Tibial artery (tissue), 4 donors: ENCODE measurements at regions not wholly inside any gene's neighbourhood (a gene's known extent, or its start where the extent isn't known, plus 50 kb on each side); places are given as distances from the start of the nearest gene placed in this dataset.

Source experiments
- DNase-seq, 2 donors: peaks; one replicate each; pipeline ENCODE4 v3.0.0-alpha.2; 2019
- H3K27ac ChIP-seq, 2 donors: fragments of 200-600 bp; sonication (generic) in 1 of 2; 1 replicate in 1 of 2; 2 replicates in 1 of 2; pipeline ENCODE4 v1.5.1; 2018 to 2019; ENCODE audit warnings: mild to moderate bottlenecking in 1 of 2
- H3K27me3 ChIP-seq, 2 donors: fragments of 200-600 bp; sonication (generic) in 1 of 2; one replicate each; pipeline versions ENCODE4 v1.5.1 to v1.6.0; 2016 to 2019
- H3K36me3 ChIP-seq, 3 donors: fragments of 200-600 bp; sonication (generic) in 2 of 3; one replicate each; pipeline ENCODE4 v1.5.1; 2016 to 2019; ENCODE audit warnings: mild to moderate bottlenecking in 2 of 3
- H3K4me1 ChIP-seq, 4 donors: fragments of 200-600 bp; sonication (generic) in 2 of 4; 1 replicate in 3 of 4; 2 replicates in 1 of 4; pipeline ENCODE4 v1.5.1; 2016 to 2019
- H3K4me3 ChIP-seq, 2 donors: fragments of 200-600 bp; sonication (generic) in 1 of 2; 1 replicate in 1 of 2; 2 replicates in 1 of 2; pipeline ENCODE4 v1.5.1; 2018 to 2019; ENCODE audit warnings: mild to moderate bottlenecking in 2 of 2
- H3K9me3 ChIP-seq, 3 donors: fragments of 200-600 bp; sonication (generic) in 1 of 3; one replicate each; pipeline ENCODE4 v1.5.1; 2016 to 2019
- CTCF ChIP-seq, 2 experiments: fragments of 200-600 bp in 1 of 2; fragments of 450-650 bp in 1 of 2; IDR thresholded peaks; one replicate each; pipeline ENCODE4 v1.5.1; 2017 to 2019; ENCODE audit warnings: antibody characterized with exemption in 2 of 2, mild to moderate bottlenecking in 1 of 2, moderate library complexity in 1 of 2
- intact Hi-C: fragments of 100-400 bp; cut with DNase I; formaldehyde crosslinking; loops from one replicate; pipeline ENCODE4 v1.15.0; 2023; ENCODE audit warnings: low total_unique reads

DNA sequence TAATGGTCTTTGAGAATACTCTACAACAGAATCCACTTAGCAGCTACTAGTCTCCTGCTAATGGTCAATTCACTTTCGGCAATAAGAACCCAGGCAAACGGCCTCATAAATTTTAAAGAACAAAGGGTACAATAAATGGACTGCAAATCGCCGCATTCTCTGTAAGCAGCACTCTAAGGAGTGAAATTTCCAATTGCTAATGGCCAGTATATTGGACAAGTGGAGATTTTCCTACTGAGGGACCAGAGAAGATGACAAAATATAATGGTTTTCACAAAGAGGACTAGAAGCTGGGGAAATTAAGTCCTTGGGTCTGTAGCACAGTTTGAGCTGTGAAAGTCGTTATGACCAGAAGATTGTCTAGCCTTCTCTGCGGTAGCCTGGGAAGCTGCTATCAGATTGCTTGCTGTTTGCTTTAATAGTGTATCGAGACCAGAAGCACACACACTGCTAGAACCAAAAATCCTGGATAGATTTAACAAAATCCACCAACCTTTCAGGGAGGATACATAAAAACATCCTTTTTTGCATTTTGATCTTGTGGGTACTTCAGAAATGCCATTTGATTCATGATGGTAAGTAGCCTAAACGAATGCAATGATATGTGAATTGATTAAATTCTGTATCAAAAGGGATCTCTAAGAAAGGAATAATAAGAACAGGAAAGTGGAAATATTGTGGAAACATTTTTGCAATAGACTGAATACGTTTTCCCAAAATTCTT is 53.6 kb upstream of the ATP8B1 start:
- Histone ChIP-seq H3K4me1 (no peaks in the 10 kb centered on the region), H3K9me3 (no peaks in the 10 kb centered on the region), H3K27me3 (no peaks in the 10 kb centered on the region), H3K27ac (no peak overlapping the region), H3K4me3 (no peak overlapping the region), H3K36me3 (no peaks in the 10 kb centered on the region)
- no peak for TF ChIP-seq CTCF (IDR thresholded peaks at IDR 0.05)
- no peak for DNase-seq
- intact Hi-C loops: no loop called here

DNA sequence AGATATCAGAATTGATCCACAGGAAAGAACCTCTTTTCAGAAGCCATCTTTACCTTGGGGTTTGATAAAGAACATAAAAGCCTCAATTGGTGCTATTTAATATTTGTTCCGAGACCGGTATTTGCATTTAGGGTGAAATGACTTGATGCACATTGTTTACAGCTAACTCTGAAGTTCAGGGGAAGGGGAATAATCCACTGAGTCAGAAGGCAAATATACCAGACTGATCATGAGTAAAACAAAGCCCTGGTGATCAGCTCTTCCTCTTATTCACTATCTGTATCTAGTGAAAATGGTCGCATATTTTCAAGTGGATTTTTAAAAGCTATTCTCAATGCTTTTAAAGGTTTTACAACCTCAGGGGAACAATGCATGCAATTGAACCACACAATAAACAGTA is 53.0 kb upstream of the ATP8B1 start:
- TF ChIP-seq CTCF (IDR thresholded peaks at IDR 0.05): no peak
- intact Hi-C loops: no loop called here
- Histone ChIP-seq H3K9me3 (no peaks in the 10 kb centered on the region), H3K27ac (no peak overlapping the region), H3K27me3 (no peaks in the 10 kb centered on the region), H3K36me3 (no peaks in the 10 kb centered on the region), H3K4me3 (no peak overlapping the region), H3K4me1 (no peaks in the 10 kb centered on the region)
- no peak for DNase-seq

DNA sequence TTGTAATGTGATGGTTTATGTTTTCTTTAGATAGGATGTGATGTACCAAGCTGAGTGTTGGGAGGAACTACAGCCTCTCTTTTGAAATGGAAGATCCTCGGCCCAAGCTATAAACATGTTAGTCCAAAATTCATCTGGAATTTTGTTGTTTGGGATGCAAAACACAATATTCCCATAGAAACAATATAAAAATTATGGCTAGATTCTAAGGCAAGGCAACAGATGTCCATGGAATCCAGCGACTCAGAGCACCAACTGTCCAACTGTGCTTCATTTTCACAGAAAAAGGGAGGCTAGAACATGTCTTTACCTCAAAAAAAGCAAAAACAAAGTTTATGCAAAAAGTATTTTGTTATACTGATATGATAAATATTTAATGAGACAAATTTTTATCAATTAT is 52.4 kb upstream of the ATP8B1 start:
- no peaks in the 10 kb centered on the region for H3K4me1 ChIP-seq
- no peaks in the 10 kb centered on the region for H3K9me3 ChIP-seq
- no peak overlapping the region for H3K27ac ChIP-seq
- H3K36me3 ChIP-seq: no peaks in the 10 kb centered on the region
- H3K27me3 ChIP-seq: no peaks in the 10 kb centered on the region
- H3K4me3 ChIP-seq: no peak overlapping the region
- intact Hi-C loops: no loop called here
- no peak for TF ChIP-seq CTCF (IDR thresholded peaks at IDR 0.05)
- no peak for DNase-seq

GRCh38 chr18:57854726-57855125 is 51.6 kb upstream of the ATP8B1 start:
- intact Hi-C loops: no loop called here
- Histone ChIP-seq H3K4me3 (no peak overlapping the region), H3K27me3 (no peaks in the 10 kb centered on the region), H3K36me3 (no peaks in the 10 kb centered on the region), H3K27ac (no peak overlapping the region), H3K4me1 (no peaks in the 10 kb centered on the region), H3K9me3 (no peaks in the 10 kb centered on the region)
- no peak for TF ChIP-seq CTCF (IDR thresholded peaks at IDR 0.05)
- no peak for DNase-seq

GRCh38 chr18:57853864-57854263 is 50.7 kb upstream of the ATP8B1 start:
- TF ChIP-seq CTCF (IDR thresholded peaks at IDR 0.05): no peak
- Histone ChIP-seq H3K4me1 (no peaks in the 10 kb centered on the region), H3K27ac (no peak overlapping the region), H3K4me3 (no peak overlapping the region), H3K36me3 (no peaks in the 10 kb centered on the region), H3K27me3 (no peaks in the 10 kb centered on the region), H3K9me3 (no peaks in the 10 kb centered on the region)
- DNase-seq: no peak
- intact Hi-C loops: no loop called here

DNA sequence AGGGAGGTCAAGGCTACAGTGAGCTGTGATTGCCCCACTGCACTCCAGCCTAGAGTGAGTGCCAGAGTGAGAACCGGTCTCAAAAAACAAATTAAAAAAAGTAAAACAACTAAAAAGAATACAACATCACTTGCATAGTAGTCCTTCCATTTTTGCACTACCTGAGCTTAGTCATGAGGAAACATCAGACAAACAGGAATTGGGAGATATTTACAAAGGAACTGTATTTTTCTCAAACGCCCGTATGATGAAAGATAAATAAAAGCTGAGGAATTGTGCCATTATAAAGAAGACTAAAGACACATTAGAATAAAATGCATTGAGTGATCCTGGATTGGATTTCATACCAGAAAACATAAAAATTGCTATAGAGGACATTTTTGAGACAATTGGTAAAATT is 50.0 kb upstream of the ATP8B1 start:
- no peaks in the 10 kb centered on the region for H3K4me1 ChIP-seq
- no peak overlapping the region for H3K27ac ChIP-seq
- no peaks in the 10 kb centered on the region for H3K27me3 ChIP-seq
- no peaks in the 10 kb centered on the region for H3K36me3 ChIP-seq
- no peaks in the 10 kb centered on the region for H3K9me3 ChIP-seq
- H3K4me3 ChIP-seq: no peak overlapping the region
- DNase-seq: no peak
- TF ChIP-seq CTCF (IDR thresholded peaks at IDR 0.05): no peak
- intact Hi-C loops: no loop called here
